T-cell (primary cell): ENCODE measurements at regions not wholly inside any gene's neighbourhood (a gene's known extent, or its start where the extent isn't known, plus 50 kb on each side); places are given as distances from the start of the nearest gene placed in this dataset.

Source experiments
- ATAC-seq, 4 experiments: fragments of 200-7000 bp in 3 of 4; fragments of 150-1000 bp in 1 of 4; cut with Tn5 transposase; replicated peaks in 1 of 4; 1 replicate in 3 of 4; 2 replicates in 1 of 4; pipeline ENCODE4 v1.10.0; 2021; ENCODE audit warnings: moderate library complexity in 3 of 4, mild to moderate bottlenecking in 2 of 4, moderate number of reproducible peaks in 1 of 4
- CTCF ChIA-PET, 2 donors: fragments of 300-600 bp; sonication (Branson Sonifier 250); formaldehyde crosslinking; loops; one replicate each; lab custom pipeline; 2022; ENCODE audit warnings: antibody characterized with exemption in 2 of 2; lab: Charles Lee
- POLR2A ChIA-PET, 2 donors: fragments of 300-600 bp; sonication (Branson Sonifier 250); formaldehyde crosslinking; loops; one replicate each; lab custom pipeline; 2022; ENCODE audit warnings: antibody characterized with exemption in 2 of 2; lab: Charles Lee
- DNase-seq, 35 experiments: peaks; one replicate each; pipeline versions ENCODE4 v3.0.0 to v3.0.0-alpha.2; 2013 to 2023
- H3K27ac ChIP-seq: one replicate; pipeline ENCODE4 v1.5.1; 2013; ENCODE audit warnings: low read length
- H3K27me3 ChIP-seq, 2 experiments: replicated peaks in 1 of 2; 1 replicate in 1 of 2; 2 replicates in 1 of 2; pipeline versions ENCODE4 v1.6.1 to v1.7.0; 2013; ENCODE audit warnings: low read length in 1 of 2, mixed read lengths in 1 of 2; ENCODE audit not compliant: control insufficient read depth in 2 of 2, insufficient read depth in 2 of 2; ENCODE audit errors: extremely low read depth in 1 of 2
- H3K36me3 ChIP-seq, 2 donors: 1 replicate in 1 of 2; 2 replicates in 1 of 2; pipeline versions ENCODE4 v1.6.1 to v1.7.0; 2013; ENCODE audit warnings: low read length in 1 of 2; ENCODE audit not compliant: control insufficient read depth in 2 of 2, insufficient read depth in 1 of 2; ENCODE audit errors: extremely low read depth in 1 of 2
- H3K4me1 ChIP-seq, 2 experiments: 1 replicate in 1 of 2; 2 replicates in 1 of 2; pipeline versions ENCODE4 v1.6.1 to v1.7.0; 2013; ENCODE audit warnings: low read length in 2 of 2, mixed read lengths in 1 of 2; ENCODE audit not compliant: insufficient read depth in 2 of 2, control insufficient read depth in 1 of 2; ENCODE audit errors: extremely low read depth in 1 of 2
- H3K4me3 ChIP-seq, 2 donors: 1 replicate in 1 of 2; 2 replicates in 1 of 2; pipeline versions ENCODE4 v1.5.1 to v1.7.0; 2013; ENCODE audit warnings: mild to moderate bottlenecking in 2 of 2, low read length in 1 of 2, moderate library complexity in 1 of 2; ENCODE audit not compliant: control insufficient read depth in 1 of 2; ENCODE audit errors: extremely low read depth in 1 of 2
- H3K9me3 ChIP-seq: 2 replicates; pipeline ENCODE4 v1.7.0; 2013
- H3K27ac Mint-ChIP-seq, 2 donors: one replicate each; pipeline ENCODE4 v1.8.0; 2020 to 2021; ENCODE audit warnings: mild to moderate bottlenecking in 2 of 2, mixed read lengths in 2 of 2
- H3K27me3 Mint-ChIP-seq, 2 donors: one replicate each; pipeline ENCODE4 v1.8.0; 2021 to 2022; ENCODE audit warnings: mixed read lengths in 2 of 2
- H3K36me3 Mint-ChIP-seq: one replicate; pipeline ENCODE4 v1.8.0; 2021; ENCODE audit warnings: mixed read lengths
- H3K4me1 Mint-ChIP-seq, 3 donors: one replicate each; pipeline ENCODE4 v1.8.0; 2020 to 2022; ENCODE audit warnings: mixed read lengths in 3 of 3, mild to moderate bottlenecking in 1 of 3
- H3K4me3 Mint-ChIP-seq, 3 donors: one replicate each; pipeline ENCODE4 v1.8.0; 2020 to 2022; ENCODE audit warnings: mild to moderate bottlenecking in 3 of 3, mixed read lengths in 3 of 3, moderate library complexity in 3 of 3
- H3K9me3 Mint-ChIP-seq, 3 donors: one replicate each; pipeline ENCODE4 v1.8.0; 2020 to 2022; ENCODE audit warnings: mixed read lengths in 3 of 3
- WGBS: methylation state at CpG from one replicate; pipeline ENCODE4 v1.1.5; 2013; ENCODE audit warnings: missing lambda C conversion rate; ENCODE audit not compliant: insufficient coverage; 5-methylcytosine and 5-hydroxymethylcytosine counted together

DNA sequence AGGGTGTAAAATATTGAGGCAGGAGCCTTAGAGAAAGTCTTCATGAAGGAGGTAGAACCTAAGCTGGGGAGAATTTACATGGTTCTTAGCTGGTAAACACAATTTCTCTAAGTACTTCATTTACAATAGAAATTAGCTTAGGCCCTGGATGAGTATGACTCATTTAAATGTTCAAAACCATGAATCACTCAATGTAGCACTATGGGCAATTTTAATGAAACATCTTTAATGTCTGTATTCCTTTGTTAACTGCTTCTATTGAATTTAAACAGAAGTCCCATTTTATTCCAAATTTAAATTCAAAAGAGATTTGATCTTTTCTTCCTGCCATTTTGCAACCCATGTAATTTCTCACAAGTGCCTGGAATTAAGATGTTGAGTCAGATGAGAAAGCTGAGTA lies 252.1 kb downstream of the RFC3 start:
- Histone ChIP-seq H3K27ac (no peak overlapping the region), H3K9me3 (no peaks in the 10 kb centered on the region), H3K27me3 (no peaks in the 10 kb centered on the region), H3K4me1 (no peaks in the 10 kb centered on the region), H3K36me3 (no peaks in the 10 kb centered on the region), H3K4me3 (no peak overlapping the region)
- Mint-ChIP-seq H3K36me3 (no peaks in the 10 kb centered on the region), H3K4me1 (no peaks in the 10 kb centered on the region), H3K4me3 (no peak overlapping the region), H3K9me3 (peaks cover 5 to 10% (median 6%) of the 10 kb centered on the region in 3 donors), H3K27me3 (no peaks in the 10 kb centered on the region), H3K27ac (no peak overlapping the region)
- POLR2A ChIA-PET = no interaction called here
- ATAC-seq = no peak
- CTCF ChIA-PET = no interaction called here
- no peak for DNase-seq

DNA sequence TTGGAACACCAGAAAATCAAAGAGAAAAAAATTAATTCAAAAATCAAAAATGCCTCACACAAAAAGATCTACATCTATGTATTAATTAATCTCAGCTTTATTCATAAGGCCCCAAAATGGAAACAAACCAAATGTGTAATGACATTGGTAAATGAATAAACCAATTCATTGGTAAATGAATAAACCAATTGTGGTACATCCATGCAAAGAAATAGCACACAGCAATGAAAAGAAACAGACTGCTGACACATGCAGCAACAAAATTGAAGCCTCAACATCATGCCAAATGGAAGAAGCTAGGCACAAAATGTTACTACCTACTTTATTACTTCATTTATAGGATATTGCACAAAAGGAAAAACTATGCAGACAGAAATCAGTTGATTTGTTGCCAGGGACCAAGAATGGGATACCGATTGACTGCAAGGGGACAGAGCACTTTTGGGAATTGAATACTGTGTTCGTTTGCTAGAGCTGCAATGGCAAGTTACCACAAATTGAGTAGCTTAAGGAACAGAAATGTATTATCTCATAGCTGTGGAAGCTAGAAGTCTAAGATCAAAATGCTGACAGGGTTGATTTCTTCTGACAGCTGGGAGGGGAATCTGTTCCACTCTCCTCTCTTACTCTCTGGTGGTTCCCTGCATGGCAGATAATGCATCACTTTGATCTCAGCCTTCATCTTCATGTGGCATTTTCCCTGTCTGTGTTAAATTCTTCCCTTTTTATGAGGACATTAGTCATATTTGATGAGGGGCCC lies 252.8 kb downstream of the RFC3 start:
- Histone ChIP-seq H3K27ac (no peak overlapping the region), H3K4me1 (no peaks in the 10 kb centered on the region), H3K36me3 (no peaks in the 10 kb centered on the region), H3K4me3 (no peak overlapping the region), H3K27me3 (no peaks in the 10 kb centered on the region), H3K9me3 (no peaks in the 10 kb centered on the region)
- H3K27ac Mint-ChIP-seq = no peak overlapping the region
- DNase-seq (no peak), ATAC-seq (no peak)
- no peak overlapping the region for H3K4me3 Mint-ChIP-seq
- H3K36me3 Mint-ChIP-seq = no peaks in the 10 kb centered on the region
- 86% methylated on average over 2 of the region's 2 CpGs for WGBS
- no peaks in the 10 kb centered on the region for H3K27me3 Mint-ChIP-seq
- H3K4me1 Mint-ChIP-seq = no peaks in the 10 kb centered on the region
- ChIA-PET CTCF (no interaction called here), POLR2A (no interaction called here)
- H3K9me3 Mint-ChIP-seq = peaks cover 4 to 10% (median 5%) of the 10 kb centered on the region in 3 donors

DNA sequence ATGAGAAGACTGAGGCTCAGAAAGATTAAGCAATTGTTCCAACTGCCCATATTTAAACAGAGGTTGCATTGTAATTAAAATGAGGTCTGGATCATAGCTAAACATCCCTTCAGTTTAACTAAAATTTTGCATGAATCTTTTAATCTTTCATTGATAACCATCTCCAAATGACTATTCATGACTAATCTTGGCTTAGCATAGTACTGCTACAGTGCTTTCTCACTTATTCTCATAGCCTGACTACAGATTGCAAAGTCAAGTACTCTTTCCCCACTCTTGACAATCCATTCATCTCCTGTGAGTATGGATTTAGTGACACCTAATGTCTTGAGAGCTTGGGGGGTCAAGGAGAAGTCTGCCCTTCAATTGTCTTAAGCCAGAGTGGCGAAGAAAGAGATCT lies 258.4 kb downstream of the RFC3 start:
- H3K27me3 Mint-ChIP-seq = no peaks in the 10 kb centered on the region
- ChIA-PET CTCF (interaction anchor here in 1 of 2 donors (1.0 kb wide), 1 partner anchor 8 kb away, joined by 3 read pairs; no protein-coding TSS in a partner anchor), POLR2A (no interaction called here)
- ATAC-seq (no peak), DNase-seq (no peak)
- no peak overlapping the region for H3K27ac Mint-ChIP-seq
- Histone ChIP-seq H3K4me1 (no peaks in the 10 kb centered on the region), H3K27me3 (no peaks in the 10 kb centered on the region), H3K9me3 (no peaks in the 10 kb centered on the region), H3K27ac (no peak overlapping the region), H3K36me3 (no peaks in the 10 kb centered on the region), H3K4me3 (no peak overlapping the region)
- no CpG with 5 or more reads among the region's 1 CpG for WGBS
- no peak overlapping the region for H3K4me3 Mint-ChIP-seq
- H3K4me1 Mint-ChIP-seq = no peaks in the 10 kb centered on the region
- H3K9me3 Mint-ChIP-seq = peaks cover 0 to 7% (median under 1%) of the 10 kb centered on the region in 3 donors
- no peaks in the 10 kb centered on the region for H3K36me3 Mint-ChIP-seq

DNA sequence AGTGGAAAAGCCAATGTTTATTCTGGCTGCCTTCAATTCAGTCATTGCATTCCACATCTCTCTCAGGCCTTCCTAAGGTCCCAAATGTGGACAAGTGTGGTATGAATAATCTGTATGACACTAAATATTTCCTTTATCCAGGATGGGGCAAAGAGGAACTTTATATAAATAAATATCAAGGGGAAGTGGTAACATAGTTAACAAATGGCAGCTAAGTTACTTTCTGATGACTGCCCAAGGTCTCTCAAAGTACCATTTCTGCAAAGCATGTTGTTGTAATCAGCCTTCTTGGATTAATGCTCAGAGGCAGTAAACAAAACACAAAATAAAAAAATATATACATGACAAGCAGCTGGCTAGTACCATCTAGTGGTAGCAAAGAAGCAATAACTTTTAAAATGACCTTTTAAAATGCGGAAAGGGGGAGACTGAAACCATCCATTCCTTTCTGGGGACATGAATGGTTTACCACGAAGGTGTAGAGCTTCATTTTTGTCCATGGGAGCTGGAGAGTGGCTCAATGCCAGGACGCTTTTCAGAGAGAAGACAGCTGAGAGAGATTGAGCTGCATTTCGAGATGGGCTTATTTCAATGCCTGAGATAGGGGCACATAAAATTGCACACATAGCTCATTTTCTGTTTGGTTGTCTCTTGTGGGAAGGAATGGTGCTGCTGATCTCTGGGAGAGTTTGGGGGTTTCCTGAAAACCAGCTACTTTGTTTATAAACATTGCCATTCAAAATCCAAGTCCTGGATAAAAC lies 259.2 kb downstream of the RFC3 start:
- H3K4me1 ChIP-seq = no peaks in the 10 kb centered on the region
- 29% methylated on average over 4 of the region's 4 CpGs for WGBS
- H3K9me3 Mint-ChIP-seq = peaks cover 0 to 7% (median 0%) of the 10 kb centered on the region in 3 donors
- no peaks in the 10 kb centered on the region for H3K27me3 Mint-ChIP-seq
- no peak overlapping the region for H3K27ac Mint-ChIP-seq
- ATAC-seq (no peak), DNase-seq (no peak)
- ChIA-PET CTCF (no interaction called here), POLR2A (no interaction called here)
- H3K4me3 ChIP-seq = no peak overlapping the region
- H3K4me3 Mint-ChIP-seq = no peak overlapping the region
- H3K27ac ChIP-seq = no peak overlapping the region
- no peaks in the 10 kb centered on the region for H3K4me1 Mint-ChIP-seq
- no peaks in the 10 kb centered on the region for H3K27me3 ChIP-seq
- H3K9me3 ChIP-seq = no peaks in the 10 kb centered on the region
- no peaks in the 10 kb centered on the region for H3K36me3 ChIP-seq
- H3K36me3 Mint-ChIP-seq = no peaks in the 10 kb centered on the region

DNA sequence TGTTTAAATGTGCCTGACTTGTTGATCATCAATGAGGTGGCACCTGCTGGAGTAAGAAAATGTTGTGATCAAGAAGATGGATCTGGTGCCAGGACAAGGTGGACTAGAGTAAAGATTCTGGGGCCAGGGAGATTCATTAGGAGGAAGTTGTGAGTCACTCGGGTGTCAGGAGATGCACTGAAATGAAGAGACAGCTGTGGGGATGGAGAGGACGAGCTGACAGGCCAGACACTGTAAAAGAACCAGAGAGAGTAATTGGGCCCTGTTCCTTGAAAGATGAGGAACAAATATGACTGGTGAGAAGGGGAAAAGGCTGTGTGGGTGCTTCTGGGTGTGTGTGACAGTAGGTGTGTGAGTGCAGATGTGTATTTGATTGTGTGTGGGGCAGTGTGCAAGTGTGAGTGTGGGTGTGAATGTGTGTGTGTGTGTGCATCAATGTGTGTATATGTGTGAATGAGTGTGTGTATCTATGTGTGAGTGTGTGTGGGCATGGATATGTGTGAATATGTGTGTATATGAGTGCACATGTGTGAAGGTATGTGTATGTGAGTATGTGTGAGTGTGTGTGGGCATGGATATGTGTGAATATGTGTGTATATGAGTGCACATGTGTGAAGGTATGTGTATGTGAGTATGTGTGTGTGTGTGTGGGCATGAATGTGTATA lies 260.5 kb downstream of the RFC3 start:
- Histone ChIP-seq H3K36me3 (no peaks in the 10 kb centered on the region), H3K4me3 (no peak overlapping the region), H3K4me1 (no peaks in the 10 kb centered on the region), H3K27me3 (no peaks in the 10 kb centered on the region), H3K9me3 (no peaks in the 10 kb centered on the region), H3K27ac (no peak overlapping the region)
- ATAC-seq (no peak), DNase-seq (no peak)
- H3K27me3 Mint-ChIP-seq = no peaks in the 10 kb centered on the region
- peaks cover 0 to 7% (median 0%) of the 10 kb centered on the region in 3 donors for H3K9me3 Mint-ChIP-seq
- ChIA-PET POLR2A (no interaction called here), CTCF (no interaction called here)
- no peaks in the 10 kb centered on the region for H3K4me1 Mint-ChIP-seq
- no peak overlapping the region for H3K4me3 Mint-ChIP-seq
- H3K27ac Mint-ChIP-seq = no peak overlapping the region
- WGBS = 64% methylated on average over 2 of the region's 2 CpGs
- no peaks in the 10 kb centered on the region for H3K36me3 Mint-ChIP-seq

DNA sequence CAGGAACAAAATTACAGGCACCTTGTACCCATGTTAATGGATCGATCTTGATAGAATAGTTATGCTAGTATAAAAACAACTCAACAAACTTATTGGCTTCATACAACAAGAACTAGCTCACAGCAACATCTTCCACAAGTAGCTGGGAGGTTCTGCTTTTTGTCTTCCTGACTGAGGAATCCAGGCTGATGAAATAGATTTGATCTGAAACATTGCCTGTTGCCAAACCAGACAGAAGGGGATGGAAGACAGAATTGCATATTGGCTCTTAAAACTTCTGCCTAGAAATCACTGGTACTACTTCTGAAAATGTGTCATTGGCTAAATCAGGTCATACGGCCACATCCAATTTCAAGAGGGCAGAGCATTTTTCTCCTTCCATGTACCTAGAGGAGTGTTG lies 267.3 kb downstream of the RFC3 start:
- Histone ChIP-seq H3K4me1 (no peaks in the 10 kb centered on the region), H3K27me3 (no peaks in the 10 kb centered on the region), H3K4me3 (no peak overlapping the region), H3K9me3 (no peaks in the 10 kb centered on the region), H3K27ac (no peak overlapping the region), H3K36me3 (no peaks in the 10 kb centered on the region)
- DNase-seq = no peak
- WGBS = no CpG with 5 or more reads among the region's 2 CpGs
- POLR2A ChIA-PET = no interaction called here
- H3K4me3 Mint-ChIP-seq = no peak overlapping the region
- peaks cover 5 to 12% (median 7%) of the 10 kb centered on the region in 3 donors for H3K9me3 Mint-ChIP-seq
- no peak overlapping the region for H3K27ac Mint-ChIP-seq
- no peaks in the 10 kb centered on the region for H3K36me3 Mint-ChIP-seq
- no peaks in the 10 kb centered on the region for H3K4me1 Mint-ChIP-seq
- CTCF ChIA-PET = interaction anchor here in 1 of 2 donors (1.0 kb wide), 1 partner anchor 9 kb away, joined by 3 read pairs; no protein-coding TSS in a partner anchor
- H3K27me3 Mint-ChIP-seq = peaks cover 0 to 6% of the 10 kb centered on the region in 2 donors
- no peak for ATAC-seq
